Breast epithelium (tissue), 4 donors: ENCODE measurements at regions not wholly inside any gene's neighbourhood (a gene's known extent, or its start where the extent isn't known, plus 50 kb on each side); places are given as distances from the start of the nearest gene placed in this dataset.

Source experiments
- DNase-seq, 2 donors: peaks; one replicate each; pipeline ENCODE4 v3.0.0-alpha.2; 2019; ENCODE audit warnings: low spot score in 2 of 2
- H3K27ac ChIP-seq, 2 donors: fragments of 200-600 bp; sonication (generic) in 1 of 2; one replicate each; pipeline ENCODE4 v1.5.1; 2016 to 2019; ENCODE audit warnings: mild to moderate bottlenecking in 1 of 2
- H3K27me3 ChIP-seq, 2 donors: fragments of 200-600 bp; sonication (generic) in 1 of 2; one replicate each; pipeline versions ENCODE4 v1.5.1 to v1.6.0; 2017 to 2019; ENCODE audit warnings: control low read depth in 1 of 2, mild to moderate bottlenecking in 1 of 2
- H3K36me3 ChIP-seq: fragments of 200-600 bp; one replicate; pipeline ENCODE4 v1.5.1; 2019
- H3K4me1 ChIP-seq, 2 donors: fragments of 200-600 bp; sonication (generic); one replicate each; pipeline ENCODE4 v1.5.1; 2016 to 2019; ENCODE audit warnings: control low read depth in 1 of 2
- H3K4me3 ChIP-seq, 3 donors: fragments of 200-600 bp; sonication (generic); 1 replicate in 2 of 3; 2 replicates in 1 of 3; pipeline ENCODE4 v1.5.1; 2016 to 2019; ENCODE audit warnings: mild to moderate bottlenecking in 3 of 3, moderate library complexity in 2 of 3
- H3K9me3 ChIP-seq, 2 donors: fragments of 200-600 bp; sonication (generic) in 1 of 2; one replicate each; pipeline ENCODE4 v1.5.1; 2016 to 2019; ENCODE audit warnings: control low read depth in 1 of 2
- CTCF ChIP-seq, 3 donors: fragments of 450-650 bp; IDR thresholded peaks; one replicate each; pipeline ENCODE4 v1.5.1; 2016 to 2017; ENCODE audit warnings: antibody characterized with exemption in 3 of 3, mild to moderate bottlenecking in 3 of 3, moderate library complexity in 3 of 3
- POLR2A ChIP-seq: fragments of 450-650 bp; IDR thresholded peaks from one replicate; pipeline ENCODE4 v1.6.1; 2016; ENCODE audit warnings: antibody characterized with exemption, mild to moderate bottlenecking, moderate library complexity
- POLR2AphosphoS5 ChIP-seq, 3 donors: sonication (generic); formaldehyde crosslinking; IDR thresholded peaks; one replicate each; pipeline ENCODE4 v1.6.1; 2017; ENCODE audit warnings: antibody characterized with exemption in 3 of 3
- intact Hi-C: fragments of 100-400 bp; cut with DNase I; formaldehyde crosslinking; loops from one replicate; pipeline ENCODE4 v1.15.1; 2023; ENCODE audit warnings: low total_unique reads

- H3K27me3 ChIP-seq, result no peaks in the 10 kb centered on the region
- H3K27ac ChIP-seq, result no peak overlapping the region
- TF ChIP-seq POLR2AphosphoS5 (IDR thresholded peaks at IDR 0.05) (no peak), POLR2A (no peak), CTCF (IDR thresholded peaks at IDR 0.05) (no peak)
- H3K9me3 ChIP-seq, result no peaks in the 10 kb centered on the region
- no peaks in the 10 kb centered on the region for H3K4me1 ChIP-seq
- no peak for DNase-seq
- peak overlapping the region in 2 of 3 donors; percentile 56 to 69 for H3K4me3 ChIP-seq
- intact Hi-C loops, result no loop called here
- H3K36me3 ChIP-seq, result no peaks in the 10 kb centered on the region
These were observed 124.4 kb upstream of the PRMT8 start for GRCh38 chr12:3366451-3367110.

- Histone ChIP-seq H3K4me1 (no peaks in the 10 kb centered on the region), H3K9me3 (no peaks in the 10 kb centered on the region), H3K27me3 (no peaks in the 10 kb centered on the region), H3K27ac (no peak overlapping the region), H3K36me3 (no peaks in the 10 kb centered on the region), H3K4me3 (no peak overlapping the region)
- intact Hi-C loops, result no loop called here
- no peak for DNase-seq
- TF ChIP-seq CTCF (IDR thresholded peaks at IDR 0.05), result no peak
- no peak for TF ChIP-seq POLR2AphosphoS5 (IDR thresholded peaks at IDR 0.05)
- no peak for TF ChIP-seq POLR2A
These were observed 123.1 kb upstream of the PRMT8 start for GRCh38 chr12:3367750-3368444.

GRCh38 chr12:3371018-3371417, 120.0 kb upstream of the PRMT8 start:
- H3K27ac ChIP-seq, result no peak overlapping the region

GRCh38 chr12:3375326-3375725, 115.7 kb upstream of the PRMT8 start:
- no peak for DNase-seq
- Histone ChIP-seq H3K27ac (no peak overlapping the region), H3K9me3 (no peaks in the 10 kb centered on the region), H3K4me3 (no peak overlapping the region), H3K36me3 (no peaks in the 10 kb centered on the region), H3K27me3 (no peaks in the 10 kb centered on the region), H3K4me1 (no peaks in the 10 kb centered on the region)
- TF ChIP-seq POLR2AphosphoS5 (IDR thresholded peaks at IDR 0.05) (no peak), CTCF (IDR thresholded peaks at IDR 0.05) (no peak), POLR2A (no peak)
- intact Hi-C loops, result no loop called here

More at GRCh38 chr12:3371018-3371417, 120.0 kb upstream of the PRMT8 start:
- no peaks in the 10 kb centered on the region for H3K9me3 ChIP-seq
- H3K4me1 ChIP-seq, result no peaks in the 10 kb centered on the region
- no peaks in the 10 kb centered on the region for H3K27me3 ChIP-seq
- DNase-seq, result no peak
- intact Hi-C loops, result no loop called here
- no peaks in the 10 kb centered on the region for H3K36me3 ChIP-seq
- no peak overlapping the region for H3K4me3 ChIP-seq
- TF ChIP-seq POLR2A (no peak), CTCF (IDR thresholded peaks at IDR 0.05) (no peak), POLR2AphosphoS5 (IDR thresholded peaks at IDR 0.05) (no peak)

GRCh38 chr12:3376779-3377455, 114.1 kb upstream of the PRMT8 start:
- no peaks in the 10 kb centered on the region for H3K36me3 ChIP-seq
- no peak overlapping the region for H3K27ac ChIP-seq
- TF ChIP-seq CTCF (IDR thresholded peaks at IDR 0.05) (no peak), POLR2A (no peak), POLR2AphosphoS5 (IDR thresholded peaks at IDR 0.05) (no peak)
- intact Hi-C loops, result no loop called here
- H3K27me3 ChIP-seq, result no peaks in the 10 kb centered on the region
- H3K4me3 ChIP-seq, result no peak overlapping the region
- no peaks in the 10 kb centered on the region for H3K9me3 ChIP-seq
- peaks cover 0 to 7% of the 10 kb centered on the region in 2 donors for H3K4me1 ChIP-seq
- DNase-seq, result no peak
